ENCODE measurements at regions not wholly inside any gene's neighbourhood (a gene's known extent, or its start where the extent isn't known, plus 50 kb on each side); places are given as distances from the start of the nearest gene placed in this dataset.

- WGBS, 2 experiments (ENCODE audit: insufficient coverage in 1 of 2, insufficient read length in 1 of 2) = 25 to 48% methylated on average over 1 to 3 of the region's 3 CpGs
These were observed 60.4 kb downstream of the NOG start for GRCh38 chr17:56653877-56654276.

DNA sequence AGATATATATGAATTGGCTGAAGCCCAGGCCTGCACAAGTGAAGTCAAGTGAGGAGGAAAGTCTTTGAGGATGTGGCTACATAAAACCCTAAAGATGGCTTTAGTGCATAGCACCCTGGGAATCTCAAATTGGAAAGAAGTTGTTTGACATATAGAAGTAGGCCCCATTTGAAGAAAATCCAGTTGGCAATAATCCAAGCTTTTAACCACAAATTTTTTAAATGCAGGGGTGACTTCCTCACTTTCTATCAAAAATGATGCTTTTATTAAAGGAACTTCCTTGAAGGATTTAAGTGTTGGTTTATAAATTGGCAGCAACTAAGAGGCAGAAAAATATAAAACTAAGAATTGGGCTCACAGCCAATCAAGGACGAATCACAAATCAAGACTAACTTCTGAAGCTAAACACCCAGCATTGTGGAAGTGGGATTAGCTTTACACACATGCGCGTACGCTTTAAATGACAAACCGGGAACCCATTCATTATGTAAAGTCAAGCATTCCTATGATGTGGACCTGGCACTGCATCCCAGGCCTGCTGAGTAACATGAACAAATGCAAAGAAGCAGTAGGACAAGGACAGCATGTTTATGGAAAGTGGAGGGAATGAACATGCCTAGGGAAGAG lies 63.3 kb downstream of the NOG start:
- Histone ChIP-seq H3K4me3 (ENCODE audit: low read length) (no peak overlapping the region), H3K27me3 (ENCODE audit: control insufficient read depth, insufficient read depth, low read length, poor library complexity, severe bottlenecking) (peaks cover 24% of the 10 kb centered on the region), H3K9ac (ENCODE audit: extremely low read depth, low read length, poor library complexity, severe bottlenecking) (no peak overlapping the region), H3K9me3 (ENCODE audit: control insufficient read depth, low read length) (no peaks in the 10 kb centered on the region), H3K36me3 (ENCODE audit: control insufficient read depth, insufficient read depth, low read length) (no peaks in the 10 kb centered on the region), H3K4me1 (ENCODE audit: control insufficient read depth, insufficient read depth, low read length) (no peaks in the 10 kb centered on the region), H3K27ac (ENCODE audit: low read depth, low read length) (no peak overlapping the region)
- Mint-ChIP-seq H3K4me3 (no peak overlapping the region), H3K27ac (no peak overlapping the region), H3K36me3 (ENCODE audit: low read depth) (no peaks in the 10 kb centered on the region), H3K4me1 (no peaks in the 10 kb centered on the region), H3K9me3 (peaks cover under 1% of the 10 kb centered on the region), H3K27me3 (ENCODE audit: insufficient read depth) (peaks cover 29% of the 10 kb centered on the region)
- DNase-seq = no peak
- TF ChIP-seq, protein P1, sequence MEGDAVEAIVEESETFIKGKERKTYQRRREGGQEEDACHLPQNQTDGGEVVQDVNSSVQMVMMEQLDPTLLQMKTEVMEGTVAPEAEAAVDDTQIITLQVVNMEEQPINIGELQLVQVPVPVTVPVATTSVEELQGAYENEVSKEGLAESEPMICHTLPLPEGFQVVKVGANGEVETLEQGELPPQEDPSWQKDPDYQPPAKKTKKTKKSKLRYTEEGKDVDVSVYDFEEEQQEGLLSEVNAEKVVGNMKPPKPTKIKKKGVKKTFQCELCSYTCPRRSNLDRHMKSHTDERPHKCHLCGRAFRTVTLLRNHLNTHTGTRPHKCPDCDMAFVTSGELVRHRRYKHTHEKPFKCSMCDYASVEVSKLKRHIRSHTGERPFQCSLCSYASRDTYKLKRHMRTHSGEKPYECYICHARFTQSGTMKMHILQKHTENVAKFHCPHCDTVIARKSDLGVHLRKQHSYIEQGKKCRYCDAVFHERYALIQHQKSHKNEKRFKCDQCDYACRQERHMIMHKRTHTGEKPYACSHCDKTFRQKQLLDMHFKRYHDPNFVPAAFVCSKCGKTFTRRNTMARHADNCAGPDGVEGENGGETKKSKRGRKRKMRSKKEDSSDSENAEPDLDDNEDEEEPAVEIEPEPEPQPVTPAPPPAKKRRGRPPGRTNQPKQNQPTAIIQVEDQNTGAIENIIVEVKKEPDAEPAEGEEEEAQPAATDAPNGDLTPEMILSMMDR (conservative IDR thresholded peaks at IDR 0.05) = no peak
- 94 to 100% methylated on average over 3 to 5 of the region's 5 CpGs for WGBS, 2 experiments (ENCODE audit: insufficient coverage in 1 of 2, insufficient read length in 1 of 2)

More at GRCh38 chr17:56653877-56654276, 60.4 kb downstream of the NOG start:
- Mint-ChIP-seq H3K36me3 (ENCODE audit: low read depth) (no peaks in the 10 kb centered on the region), H3K27ac (no peak overlapping the region), H3K4me3 (no peak overlapping the region), H3K27me3 (ENCODE audit: insufficient read depth) (peaks cover 35% of the 10 kb centered on the region), H3K4me1 (no peaks in the 10 kb centered on the region), H3K9me3 (peaks cover 6% of the 10 kb centered on the region)
- Histone ChIP-seq H3K27ac (ENCODE audit: low read depth, low read length) (no peak overlapping the region), H3K4me3 (ENCODE audit: low read length) (no peak overlapping the region), H3K36me3 (ENCODE audit: control insufficient read depth, insufficient read depth, low read length) (no peaks in the 10 kb centered on the region), H3K9ac (ENCODE audit: extremely low read depth, low read length, poor library complexity, severe bottlenecking) (no peak overlapping the region), H3K4me1 (ENCODE audit: control insufficient read depth, insufficient read depth, low read length) (no peaks in the 10 kb centered on the region), H3K9me3 (ENCODE audit: control insufficient read depth, low read length) (no peaks in the 10 kb centered on the region), H3K27me3 (ENCODE audit: control insufficient read depth, insufficient read depth, low read length, poor library complexity, severe bottlenecking) (peaks cover 24% of the 10 kb centered on the region)
- TF ChIP-seq, protein P1 (conservative IDR thresholded peaks at IDR 0.05) = peak; percentile 86
- DNase-seq = peak; percentile 91

GRCh38 chr17:56658648-56659047 lies 65.1 kb downstream of the NOG start:
- DNase-seq = no peak
- Mint-ChIP-seq H3K4me3 (no peak overlapping the region), H3K27ac (no peak overlapping the region), H3K4me1 (no peaks in the 10 kb centered on the region), H3K27me3 (ENCODE audit: insufficient read depth) (peaks cover 25% of the 10 kb centered on the region), H3K36me3 (ENCODE audit: low read depth) (no peaks in the 10 kb centered on the region), H3K9me3 (no peaks in the 10 kb centered on the region)
- Histone ChIP-seq H3K27ac (ENCODE audit: low read depth, low read length) (no peak overlapping the region), H3K9me3 (ENCODE audit: control insufficient read depth, low read length) (no peaks in the 10 kb centered on the region), H3K27me3 (ENCODE audit: control insufficient read depth, insufficient read depth, low read length, poor library complexity, severe bottlenecking) (peaks cover 24% of the 10 kb centered on the region), H3K4me1 (ENCODE audit: control insufficient read depth, insufficient read depth, low read length) (no peaks in the 10 kb centered on the region), H3K4me3 (ENCODE audit: low read length) (no peak overlapping the region), H3K36me3 (ENCODE audit: control insufficient read depth, insufficient read depth, low read length) (no peaks in the 10 kb centered on the region), H3K9ac (ENCODE audit: extremely low read depth, low read length, poor library complexity, severe bottlenecking) (no peak overlapping the region)
- TF ChIP-seq, protein P1 (conservative IDR thresholded peaks at IDR 0.05) = no peak
- WGBS, 2 experiments (ENCODE audit: insufficient coverage in 1 of 2, insufficient read length in 1 of 2) = 91 to 100% methylated on average over 1 to 5 of the region's 5 CpGs
